ENCODE measurements at regions not wholly inside any gene's neighbourhood (a gene's known extent, or its start where the extent isn't known, plus 50 kb on each side); places are given as distances from the start of the nearest gene placed in this dataset.
"Not testable (repeated sequence)": the region's sequence is repeated elsewhere in the genome, so short reads cannot be mapped to it uniquely, and the experiment has no call there.

DNA sequence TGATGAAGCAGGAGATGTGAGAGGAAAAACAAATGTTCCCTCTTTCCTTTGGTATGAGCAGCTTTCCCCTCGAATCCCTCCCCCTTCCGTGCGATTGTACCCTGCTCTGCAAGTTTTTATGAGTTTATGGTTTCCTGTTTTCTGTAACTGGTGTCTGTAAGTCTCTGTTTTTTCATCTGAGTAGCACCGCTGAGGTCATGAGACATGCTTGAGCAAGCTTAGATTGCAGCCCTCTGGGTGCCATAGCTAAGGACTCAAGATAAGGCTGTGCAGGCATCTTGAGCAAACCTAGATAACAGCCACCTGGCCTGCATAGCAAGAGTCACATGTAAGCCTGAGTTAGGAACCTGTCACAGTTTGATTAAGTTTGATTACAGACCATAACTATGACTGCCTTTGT, 165.2 kb upstream of the TGIF2LX start:
- TF ChIP-seq, protein P1, sequence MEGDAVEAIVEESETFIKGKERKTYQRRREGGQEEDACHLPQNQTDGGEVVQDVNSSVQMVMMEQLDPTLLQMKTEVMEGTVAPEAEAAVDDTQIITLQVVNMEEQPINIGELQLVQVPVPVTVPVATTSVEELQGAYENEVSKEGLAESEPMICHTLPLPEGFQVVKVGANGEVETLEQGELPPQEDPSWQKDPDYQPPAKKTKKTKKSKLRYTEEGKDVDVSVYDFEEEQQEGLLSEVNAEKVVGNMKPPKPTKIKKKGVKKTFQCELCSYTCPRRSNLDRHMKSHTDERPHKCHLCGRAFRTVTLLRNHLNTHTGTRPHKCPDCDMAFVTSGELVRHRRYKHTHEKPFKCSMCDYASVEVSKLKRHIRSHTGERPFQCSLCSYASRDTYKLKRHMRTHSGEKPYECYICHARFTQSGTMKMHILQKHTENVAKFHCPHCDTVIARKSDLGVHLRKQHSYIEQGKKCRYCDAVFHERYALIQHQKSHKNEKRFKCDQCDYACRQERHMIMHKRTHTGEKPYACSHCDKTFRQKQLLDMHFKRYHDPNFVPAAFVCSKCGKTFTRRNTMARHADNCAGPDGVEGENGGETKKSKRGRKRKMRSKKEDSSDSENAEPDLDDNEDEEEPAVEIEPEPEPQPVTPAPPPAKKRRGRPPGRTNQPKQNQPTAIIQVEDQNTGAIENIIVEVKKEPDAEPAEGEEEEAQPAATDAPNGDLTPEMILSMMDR (IDR thresholded peaks at IDR 0.05 in 8 of 11, conservative IDR thresholded peaks at IDR 0.05 in 3 of 11): not testable (repeated sequence)
- TF ChIP-seq POLR2AphosphoS5, POLR2A (IDR thresholded peaks at IDR 0.05): not testable (repeated sequence)

All from spleen (tissue), 7 donors.